ENCODE measurements at regions not wholly inside any gene's neighbourhood (a gene's known extent, or its start where the extent isn't known, plus 50 kb on each side); places are given as distances from the start of the nearest gene placed in this dataset.
A peak's percentile ranks its signal among the peaks of the same experiment; 100 is the strongest.

GRCh38 chr10:78196396-78196795 is 162.7 kb downstream of the RPS24 start:
- no peak for TF ChIP-seq YY1 (IDR thresholded peaks at IDR 0.05; ENCODE audit: low read depth)
- TF ChIP-seq USF1 (IDR thresholded peaks at IDR 0.05): no peak
- TF ChIP-seq, protein P1, sequence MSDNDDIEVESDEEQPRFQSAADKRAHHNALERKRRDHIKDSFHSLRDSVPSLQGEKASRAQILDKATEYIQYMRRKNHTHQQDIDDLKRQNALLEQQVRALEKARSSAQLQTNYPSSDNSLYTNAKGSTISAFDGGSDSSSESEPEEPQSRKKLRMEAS (IDR thresholded peaks at IDR 0.05): no peak
- TF ChIP-seq RAD21 (IDR thresholded peaks at IDR 0.05; ENCODE audit: low read depth): no peak
- no peak for TF ChIP-seq TCF12 (IDR thresholded peaks at IDR 0.05; ENCODE audit: low read depth)
- no peak for TF ChIP-seq EGR1 (IDR thresholded peaks at IDR 0.05)
- TF ChIP-seq, protein P2, sequence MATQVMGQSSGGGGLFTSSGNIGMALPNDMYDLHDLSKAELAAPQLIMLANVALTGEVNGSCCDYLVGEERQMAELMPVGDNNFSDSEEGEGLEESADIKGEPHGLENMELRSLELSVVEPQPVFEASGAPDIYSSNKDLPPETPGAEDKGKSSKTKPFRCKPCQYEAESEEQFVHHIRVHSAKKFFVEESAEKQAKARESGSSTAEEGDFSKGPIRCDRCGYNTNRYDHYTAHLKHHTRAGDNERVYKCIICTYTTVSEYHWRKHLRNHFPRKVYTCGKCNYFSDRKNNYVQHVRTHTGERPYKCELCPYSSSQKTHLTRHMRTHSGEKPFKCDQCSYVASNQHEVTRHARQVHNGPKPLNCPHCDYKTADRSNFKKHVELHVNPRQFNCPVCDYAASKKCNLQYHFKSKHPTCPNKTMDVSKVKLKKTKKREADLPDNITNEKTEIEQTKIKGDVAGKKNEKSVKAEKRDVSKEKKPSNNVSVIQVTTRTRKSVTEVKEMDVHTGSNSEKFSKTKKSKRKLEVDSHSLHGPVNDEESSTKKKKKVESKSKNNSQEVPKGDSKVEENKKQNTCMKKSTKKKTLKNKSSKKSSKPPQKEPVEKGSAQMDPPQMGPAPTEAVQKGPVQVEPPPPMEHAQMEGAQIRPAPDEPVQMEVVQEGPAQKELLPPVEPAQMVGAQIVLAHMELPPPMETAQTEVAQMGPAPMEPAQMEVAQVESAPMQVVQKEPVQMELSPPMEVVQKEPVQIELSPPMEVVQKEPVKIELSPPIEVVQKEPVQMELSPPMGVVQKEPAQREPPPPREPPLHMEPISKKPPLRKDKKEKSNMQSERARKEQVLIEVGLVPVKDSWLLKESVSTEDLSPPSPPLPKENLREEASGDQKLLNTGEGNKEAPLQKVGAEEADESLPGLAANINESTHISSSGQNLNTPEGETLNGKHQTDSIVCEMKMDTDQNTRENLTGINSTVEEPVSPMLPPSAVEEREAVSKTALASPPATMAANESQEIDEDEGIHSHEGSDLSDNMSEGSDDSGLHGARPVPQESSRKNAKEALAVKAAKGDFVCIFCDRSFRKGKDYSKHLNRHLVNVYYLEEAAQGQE (IDR thresholded peaks at IDR 0.05; ENCODE audit: low read depth): no peak
- TF ChIP-seq EP300 (IDR thresholded peaks at IDR 0.05; ENCODE audit: borderline replicate concordance): no peak
- TF ChIP-seq ZBTB7A (IDR thresholded peaks at IDR 0.05; ENCODE audit: low read depth): no peak
- no peak for TF ChIP-seq CREB1 (IDR thresholded peaks at IDR 0.05; ENCODE audit: low read depth)
- no peak for TF ChIP-seq TAF1 (IDR thresholded peaks at IDR 0.05; ENCODE audit: low read depth)
- no peak for TF ChIP-seq CEBPB (IDR thresholded peaks at IDR 0.05)
- TF ChIP-seq FOXM1 (IDR thresholded peaks at IDR 0.05; ENCODE audit: borderline replicate concordance, low read depth): no peak
- TF ChIP-seq TEAD4 (IDR thresholded peaks at IDR 0.05): no peak
- no peak for TF ChIP-seq NFIC (IDR thresholded peaks at IDR 0.05)

DNA sequence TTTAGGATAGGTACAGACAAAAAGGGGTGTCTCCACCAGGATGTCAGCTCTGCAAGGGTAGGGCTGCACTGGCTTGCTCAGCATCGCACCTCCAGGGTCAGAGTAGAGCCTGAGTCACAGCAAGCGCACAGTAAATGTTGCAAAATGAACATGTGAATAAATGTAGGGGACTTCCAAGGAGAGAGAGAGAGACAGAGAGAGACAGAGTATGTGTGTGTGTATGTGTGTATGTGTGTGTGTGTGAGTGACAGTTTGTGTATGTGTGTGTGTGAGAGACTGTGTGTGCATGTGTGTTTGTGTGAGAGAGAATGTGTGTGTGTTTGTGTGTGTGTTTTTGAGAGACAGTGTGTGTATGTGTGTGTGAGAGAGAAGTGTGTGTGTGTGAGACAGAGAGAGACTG is 163.3 kb downstream of the RPS24 start:
- TF ChIP-seq EGR1 (IDR thresholded peaks at IDR 0.05) (no peak), NFIC (IDR thresholded peaks at IDR 0.05) (no peak), TEAD4 (IDR thresholded peaks at IDR 0.05) (no peak), EP300 (IDR thresholded peaks at IDR 0.05; ENCODE audit: borderline replicate concordance) (no peak)

- TF ChIP-seq YY1 (IDR thresholded peaks at IDR 0.05; ENCODE audit: low read depth) (no peak), CEBPB (IDR thresholded peaks at IDR 0.05) (no peak), RAD21 (IDR thresholded peaks at IDR 0.05; ENCODE audit: low read depth) (no peak), TCF12 (IDR thresholded peaks at IDR 0.05; ENCODE audit: low read depth) (no peak), TEAD4 (IDR thresholded peaks at IDR 0.05) (no peak), FOXM1 (IDR thresholded peaks at IDR 0.05; ENCODE audit: borderline replicate concordance, low read depth) (no peak), TAF1 (IDR thresholded peaks at IDR 0.05; ENCODE audit: low read depth) (no peak), USF1 (IDR thresholded peaks at IDR 0.05) (no peak), NFIC (IDR thresholded peaks at IDR 0.05) (no peak), EP300 (IDR thresholded peaks at IDR 0.05; ENCODE audit: borderline replicate concordance) (no peak)
- TF ChIP-seq, protein P1 (IDR thresholded peaks at IDR 0.05): no peak
Observed at GRCh38 chr10:78197628-78198272, 164.1 kb downstream of the RPS24 start.

GRCh38 chr10:78199005-78199725 is 165.5 kb downstream of the RPS24 start:
- TF ChIP-seq USF1 (IDR thresholded peaks at IDR 0.05): no peak
- no peak for TF ChIP-seq TCF12 (IDR thresholded peaks at IDR 0.05; ENCODE audit: low read depth)
- TF ChIP-seq, protein P2 (IDR thresholded peaks at IDR 0.05; ENCODE audit: low read depth): no peak
- no peak for TF ChIP-seq EP300 (IDR thresholded peaks at IDR 0.05; ENCODE audit: borderline replicate concordance)
- no peak for TF ChIP-seq FOXM1 (IDR thresholded peaks at IDR 0.05; ENCODE audit: borderline replicate concordance, low read depth)
- no peak for TF ChIP-seq CEBPB (IDR thresholded peaks at IDR 0.05)
- no peak for TF ChIP-seq TEAD4 (IDR thresholded peaks at IDR 0.05)
- TF ChIP-seq, protein P1 (IDR thresholded peaks at IDR 0.05): no peak
- TF ChIP-seq EGR1 (IDR thresholded peaks at IDR 0.05): no peak
- TF ChIP-seq ZBTB7A (IDR thresholded peaks at IDR 0.05; ENCODE audit: low read depth): no peak
- TF ChIP-seq TAF1 (IDR thresholded peaks at IDR 0.05; ENCODE audit: low read depth): no peak
- TF ChIP-seq CREB1 (IDR thresholded peaks at IDR 0.05; ENCODE audit: low read depth): no peak
- TF ChIP-seq RAD21 (IDR thresholded peaks at IDR 0.05; ENCODE audit: low read depth): no peak
- no peak for TF ChIP-seq YY1 (IDR thresholded peaks at IDR 0.05; ENCODE audit: low read depth)
- TF ChIP-seq NFIC (IDR thresholded peaks at IDR 0.05): no peak

- TF ChIP-seq, protein P2 (IDR thresholded peaks at IDR 0.05; ENCODE audit: low read depth): no peak
- TF ChIP-seq ZBTB7A (IDR thresholded peaks at IDR 0.05; ENCODE audit: low read depth) (no peak), NFIC (IDR thresholded peaks at IDR 0.05) (0 out of 2 replicates have a peak, but pooled peaks have one; percentile 6)
Observed at GRCh38 chr10:78199759-78200158, 166.1 kb downstream of the RPS24 start.

Measured in Ishikawa (cell line).